GM12892 (cell line): ENCODE measurements at regions not wholly inside any gene's neighbourhood (a gene's known extent, or its start where the extent isn't known, plus 50 kb on each side); places are given as distances from the start of the nearest gene placed in this dataset.

Experiments
- POLR2A ChIP-seq: IDR thresholded peaks from 2 replicates; pipeline ENCODE4 v1.6.1; 2011; ENCODE audit warnings: low read depth, low read length, control low read depth
- POLR2AphosphoS5 ChIP-seq: IDR thresholded peaks from 2 replicates; pipeline ENCODE4 v1.6.1; 2011; ENCODE audit warnings: low read depth, low read length, control low read depth

- TF ChIP-seq POLR2A = no peak
- no peak for TF ChIP-seq POLR2AphosphoS5
Observed at GRCh38 chr13:69373747-69374425, 733.7 kb upstream of the ATXN8OS start.
